WTC11 (cell line): ENCODE measurements at regions not wholly inside any gene's neighbourhood (a gene's known extent, or its start where the extent isn't known, plus 50 kb on each side); places are given as distances from the start of the nearest gene placed in this dataset.

Experiments used
- ATAC-seq: fragments of 200-7000 bp; cut with Tn5 transposase; 2 replicates; pipeline ENCODE4 v1.10.0; 2021; ENCODE audit warnings: mild to moderate bottlenecking, moderate library complexity
- CTCF ChIA-PET: fragments of 300-600 bp; sonication (Branson Sonifier 250); formaldehyde crosslinking; loops from one replicate; lab custom pipeline; 2021; ENCODE audit warnings: antibody characterized with exemption; lab: Charles Lee
- POLR2A ChIA-PET: fragments of 350-600 bp; sonication (Branson Sonifier 250); formaldehyde crosslinking; loops from one replicate; lab custom pipeline; 2021; ENCODE audit warnings: antibody characterized with exemption; lab: Charles Lee
- DNase-seq: peaks from one replicate; pipeline ENCODE4 v3.0.0; 2021; ENCODE audit warnings: low spot score
- H3K27ac Mint-ChIP-seq: 2 replicates; pipeline ENCODE4 v1.8.0; 2021; ENCODE audit warnings: mixed read lengths
- H3K27me3 Mint-ChIP-seq: 2 replicates; pipeline ENCODE4 v1.8.0; 2021; ENCODE audit warnings: low read depth, mild to moderate bottlenecking, moderate library complexity, mixed read lengths
- H3K36me3 Mint-ChIP-seq: 2 replicates; pipeline ENCODE4 v1.8.0; 2021; ENCODE audit warnings: mixed read lengths
- H3K4me1 Mint-ChIP-seq: 2 replicates; pipeline ENCODE4 v1.8.0; 2022; ENCODE audit warnings: mixed read lengths
- H3K4me3 Mint-ChIP-seq: 2 replicates; pipeline ENCODE4 v1.8.0; 2021; ENCODE audit warnings: mild to moderate bottlenecking, moderate library complexity, mixed read lengths
- H3K9me3 Mint-ChIP-seq: 2 replicates; pipeline ENCODE4 v1.8.0; 2021; ENCODE audit warnings: mixed read lengths
- AFF4 ChIP-seq: sonication (generic); formaldehyde crosslinking; IDR thresholded peaks from 2 replicates; pipeline ENCODE4 v1.8.1; 2023; ENCODE audit warnings: mild to moderate bottlenecking, missing genetic modification reagents, borderline replicate concordance
- ATF1 ChIP-seq: sonication (generic); formaldehyde crosslinking; IDR thresholded peaks from 2 replicates; pipeline ENCODE4 v1.8.1; 2023; ENCODE audit warnings: mild to moderate bottlenecking, moderate library complexity, missing genetic modification reagents
- E2F1 ChIP-seq: sonication (generic); formaldehyde crosslinking; IDR thresholded peaks from 2 replicates; pipeline ENCODE4 v1.8.0; 2022; ENCODE audit warnings: mild to moderate bottlenecking, missing genetic modification reagents
- ELF4 ChIP-seq: sonication (generic); formaldehyde crosslinking; IDR thresholded peaks from 2 replicates; pipeline ENCODE4 v1.8.1; 2022; ENCODE audit warnings: low read depth, mild to moderate bottlenecking, moderate library complexity, missing genetic modification reagents
- EMX1 ChIP-seq: fragments of 250-450 bp; sonication (Bioruptor Pico); IDR thresholded peaks from 2 replicates; pipeline ENCODE4 v1.8.0; 2021; ENCODE audit warnings: mild to moderate bottlenecking
- ERG ChIP-seq: fragments of 250-450 bp; sonication (Bioruptor Pico); IDR thresholded peaks from 2 replicates; pipeline ENCODE4 v1.8.0; 2021; ENCODE audit warnings: mild to moderate bottlenecking
- HMGXB4 ChIP-seq: sonication (generic); formaldehyde crosslinking; IDR thresholded peaks from 2 replicates; pipeline ENCODE4 v1.8.1; 2023; ENCODE audit warnings: mild to moderate bottlenecking, moderate library complexity, missing genetic modification reagents
- KAT7 ChIP-seq: sonication (generic); formaldehyde crosslinking; IDR thresholded peaks from 2 replicates; pipeline ENCODE4 v1.8.1; 2023; ENCODE audit warnings: missing genetic modification reagents, mild to moderate bottlenecking, borderline replicate concordance
- MXD4 ChIP-seq: fragments of 250-450 bp; sonication (Bioruptor Pico); IDR thresholded peaks from 2 replicates; pipeline ENCODE4 v1.8.0; 2021; ENCODE audit warnings: mild to moderate bottlenecking, moderate library complexity, borderline replicate concordance
- PRRX2 ChIP-seq: fragments of 250-450 bp; sonication (Bioruptor Pico); IDR thresholded peaks from 2 replicates; pipeline ENCODE4 v1.8.0; 2021; ENCODE audit warnings: mild to moderate bottlenecking
- RELA ChIP-seq: sonication (generic); formaldehyde crosslinking; IDR thresholded peaks from 2 replicates; pipeline ENCODE4 v1.8.1; 2022; ENCODE audit warnings: missing genetic modification reagents, mild to moderate bottlenecking, borderline replicate concordance
- SOX15 ChIP-seq: fragments of 250-450 bp; sonication (Bioruptor Pico); IDR thresholded peaks from 2 replicates; pipeline ENCODE4 v1.9.0; 2021; ENCODE audit warnings: mild to moderate bottlenecking
- STAT6 ChIP-seq: sonication (generic); formaldehyde crosslinking; conservative IDR thresholded peaks from 2 replicates; pipeline ENCODE4 v1.8.1; 2023; ENCODE audit warnings: mild to moderate bottlenecking, low read depth, missing genetic modification reagents, moderate library complexity
- ZBTB43 ChIP-seq: sonication (generic); formaldehyde crosslinking; IDR thresholded peaks from 2 replicates; pipeline ENCODE4 v1.8.1; 2023; ENCODE audit warnings: mild to moderate bottlenecking, missing genetic modification reagents
- ZNF423 ChIP-seq: fragments of 250-450 bp; sonication (Bioruptor Pico); IDR thresholded peaks from 2 replicates; pipeline ENCODE4 v2.1.2; 2022; ENCODE audit warnings: mild to moderate bottlenecking, moderate library complexity

GRCh38 chr4:152158225-152158624, 377.7 kb downstream of the FBXW7 start:
- Mint-ChIP-seq H3K4me1 (0 out of 2 replicates have a peak, but pooled peaks cover 7% of the 10 kb centered on the region), H3K27ac (no peak overlapping the region), H3K27me3 (no peaks in the 10 kb centered on the region; the same call in 1 of the 2 replicates), H3K9me3 (no peaks in the 10 kb centered on the region), H3K36me3 (no peaks in the 10 kb centered on the region), H3K4me3 (no peak overlapping the region)
- TF ChIP-seq PRRX2 (CRISPR knock-in tag) (no peak), ZNF423 (CRISPR knock-in tag) (no peak), ELF4 (CRISPR knock-in tag) (no peak), HMGXB4 (CRISPR knock-in tag) (no peak)
- ChIA-PET CTCF (interaction anchor here (0.6 kb wide), 1 partner anchor 24 kb away, joined by 3 read pairs; no protein-coding TSS in a partner anchor), POLR2A (no interaction called here)
- ATAC-seq (no peak), DNase-seq (no peak)

- no peaks in the 10 kb centered on the region for H3K9me3 Mint-ChIP-seq
- no peaks in the 10 kb centered on the region for H3K36me3 Mint-ChIP-seq
- no peaks in the 10 kb centered on the region; the same call in 1 of the 2 replicates for H3K27me3 Mint-ChIP-seq
- TF ChIP-seq ERG (CRISPR knock-in tag), result no peak
- TF ChIP-seq STAT6 (CRISPR knock-in tag), result no peak
- TF ChIP-seq MXD4 (CRISPR knock-in tag), result no peak
- TF ChIP-seq AFF4 (CRISPR knock-in tag), result no peak
- no peak for TF ChIP-seq KAT7 (CRISPR knock-in tag)
- TF ChIP-seq EMX1, result no peak
- ChIA-PET CTCF (no interaction called here), POLR2A (no interaction called here)
- ATAC-seq (no peak), DNase-seq (no peak)
- no peak overlapping the region for H3K4me3 Mint-ChIP-seq
- H3K27ac Mint-ChIP-seq, result no peak overlapping the region
- 0 out of 2 replicates have a peak, but pooled peaks cover 4% of the 10 kb centered on the region for H3K4me1 Mint-ChIP-seq
Observed at GRCh38 chr4:152157629-152158028, 378.3 kb downstream of the FBXW7 start.

GRCh38 chr4:152156442-152156841, 379.4 kb downstream of the FBXW7 start:
- POLR2A ChIA-PET, result no interaction called here
- DNase-seq, result no peak
- no peak for TF ChIP-seq ATF1 (CRISPR knock-in tag)
- no peak for TF ChIP-seq SOX15 (CRISPR knock-in tag)
- no peak for TF ChIP-seq RELA (CRISPR knock-in tag)
- no peak for TF ChIP-seq E2F1 (CRISPR knock-in tag)
- TF ChIP-seq PRRX2 (CRISPR knock-in tag), result no peak
- TF ChIP-seq ZBTB43, result no peak
- Mint-ChIP-seq H3K9me3 (no peaks in the 10 kb centered on the region), H3K27me3 (no peaks in the 10 kb centered on the region; the same call in 1 of the 2 replicates), H3K36me3 (no peaks in the 10 kb centered on the region), H3K27ac (no peak overlapping the region), H3K4me3 (no peak overlapping the region), H3K4me1 (no peaks in the 10 kb centered on the region)
- no peak for ATAC-seq
- CTCF ChIA-PET, result no interaction called here
